ENCODE measurements at regions not wholly inside any gene's neighbourhood (a gene's known extent, or its start where the extent isn't known, plus 50 kb on each side); places are given as distances from the start of the nearest gene placed in this dataset.

GRCh38 chr4:177574446-177574845, 132.2 kb upstream of the AGA start:
- no peak for DNase-seq

GRCh38 chr4:177579649-177580048, 137.4 kb upstream of the AGA start:
- DNase-seq: no peak

- no peak for DNase-seq
Observed at GRCh38 chr4:177582992-177583391, 140.8 kb upstream of the AGA start.

- DNase-seq: no peak
Observed at GRCh38 chr4:177587989-177588388, 145.8 kb upstream of the AGA start.

- no peak for DNase-seq
Observed at GRCh38 chr4:177595386-177595785, 153.1 kb upstream of the AGA start.

GRCh38 chr4:177596035-177596434, 153.8 kb upstream of the AGA start:
- no peak for DNase-seq

GRCh38 chr4:177596991-177597390, 154.8 kb upstream of the AGA start:
- no peak for DNase-seq

GRCh38 chr4:177605252-177605651, 163.0 kb upstream of the AGA start:
- DNase-seq: no peak

GRCh38 chr4:177607111-177607573, 164.9 kb upstream of the AGA start:
- no peak for DNase-seq

- DNase-seq: no peak
Observed at GRCh38 chr4:177611974-177612664, 169.9 kb upstream of the AGA start.

GRCh38 chr4:177612684-177613083, 170.4 kb upstream of the AGA start:
- DNase-seq: no peak

- DNase-seq: no peak
Observed at GRCh38 chr4:177632481-177632880, 190.2 kb upstream of the AGA start.

GRCh38 chr4:177638871-177639270, 196.6 kb upstream of the AGA start:
- no peak for DNase-seq

- no peak for DNase-seq
Observed at GRCh38 chr4:177640864-177641263, 198.6 kb upstream of the AGA start.

- no peak for DNase-seq
Observed at GRCh38 chr4:177660223-177660622, 218.0 kb upstream of the AGA start.

GRCh38 chr4:177667687-177668086, 225.4 kb upstream of the AGA start:
- DNase-seq: no peak

GRCh38 chr4:177671387-177671786, 229.2 kb upstream of the AGA start:
- DNase-seq: no peak

- no peak for DNase-seq
Observed at GRCh38 chr4:177671845-177672244, 229.6 kb upstream of the AGA start.

- no peak for DNase-seq
Observed at GRCh38 chr4:177673985-177674489, 231.8 kb upstream of the AGA start.

GRCh38 chr4:177680308-177680707, 238.1 kb upstream of the AGA start:
- DNase-seq: no peak

- no peak for DNase-seq
Observed at GRCh38 chr4:177681902-177682301, 239.7 kb upstream of the AGA start.

- no peak for DNase-seq
Observed at GRCh38 chr4:177687117-177687516, 244.9 kb upstream of the AGA start.

GRCh38 chr4:177692907-177693306, 250.7 kb upstream of the AGA start:
- DNase-seq: no peak

- DNase-seq: no peak
Observed at GRCh38 chr4:177696438-177696966, 254.3 kb upstream of the AGA start.
